Thyroid gland (tissue), 4 donors: ENCODE measurements at regions not wholly inside any gene's neighbourhood (a gene's known extent, or its start where the extent isn't known, plus 50 kb on each side); places are given as distances from the start of the nearest gene placed in this dataset.

Experiments
- POLR2A ChIP-seq, 2 donors: fragments of 450-650 bp; IDR thresholded peaks; one replicate each; pipeline ENCODE4 v1.6.1; 2017; ENCODE audit warnings: antibody characterized with exemption in 2 of 2, mild to moderate bottlenecking in 2 of 2, moderate library complexity in 1 of 2
- TF ChIP-seq, protein P1 (sequence below), 6 experiments: fragments of 200-600 bp in 3 of 6; fragments of 450-650 bp in 3 of 6; sonication (generic) in 3 of 6; IDR thresholded peaks; one replicate each; pipeline ENCODE4 v1.5.1; 2016 to 2019; ENCODE audit warnings: antibody characterized with exemption in 6 of 6, mild to moderate bottlenecking in 2 of 6, inconsistent platforms in 1 of 6, moderate library complexity in 1 of 6

DNA sequence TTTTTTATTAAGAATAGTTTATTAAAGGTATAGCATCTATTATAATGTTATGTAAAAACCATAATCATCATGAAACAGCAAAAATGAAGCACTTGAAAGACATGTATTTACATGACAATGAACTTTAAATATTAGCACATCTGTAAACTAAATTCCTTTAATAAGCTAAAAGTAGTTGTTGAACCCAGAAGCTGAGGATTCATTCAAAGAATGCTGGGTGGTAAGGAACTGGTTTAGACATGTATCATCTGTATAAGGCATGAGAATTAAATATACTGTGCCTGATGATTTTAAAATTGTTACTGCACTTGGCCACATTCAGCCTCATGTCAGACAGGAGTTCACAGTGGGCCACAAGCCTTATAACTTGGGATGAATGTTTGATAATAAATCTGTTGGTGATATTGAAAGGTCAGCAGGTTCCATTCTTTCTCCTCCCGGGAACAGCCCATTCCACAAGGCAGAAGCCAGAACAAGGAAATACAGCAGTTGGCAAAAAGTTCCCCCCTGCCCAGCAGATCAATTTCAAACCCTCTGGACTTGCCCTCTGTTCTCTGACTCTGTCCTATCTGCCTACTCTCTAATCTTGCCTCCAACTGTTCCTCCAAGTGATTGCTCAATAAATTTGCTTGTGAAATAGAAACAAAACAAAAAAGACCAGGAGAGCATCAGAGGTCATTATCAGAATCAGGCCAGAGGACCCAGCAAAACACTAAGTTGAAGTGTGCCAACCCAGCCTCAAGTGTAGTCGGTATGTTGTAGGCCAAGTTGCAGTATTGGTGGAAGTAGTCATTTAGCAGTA is 49.8 kb upstream of the TEX264 start:
- TF ChIP-seq, protein P1, sequence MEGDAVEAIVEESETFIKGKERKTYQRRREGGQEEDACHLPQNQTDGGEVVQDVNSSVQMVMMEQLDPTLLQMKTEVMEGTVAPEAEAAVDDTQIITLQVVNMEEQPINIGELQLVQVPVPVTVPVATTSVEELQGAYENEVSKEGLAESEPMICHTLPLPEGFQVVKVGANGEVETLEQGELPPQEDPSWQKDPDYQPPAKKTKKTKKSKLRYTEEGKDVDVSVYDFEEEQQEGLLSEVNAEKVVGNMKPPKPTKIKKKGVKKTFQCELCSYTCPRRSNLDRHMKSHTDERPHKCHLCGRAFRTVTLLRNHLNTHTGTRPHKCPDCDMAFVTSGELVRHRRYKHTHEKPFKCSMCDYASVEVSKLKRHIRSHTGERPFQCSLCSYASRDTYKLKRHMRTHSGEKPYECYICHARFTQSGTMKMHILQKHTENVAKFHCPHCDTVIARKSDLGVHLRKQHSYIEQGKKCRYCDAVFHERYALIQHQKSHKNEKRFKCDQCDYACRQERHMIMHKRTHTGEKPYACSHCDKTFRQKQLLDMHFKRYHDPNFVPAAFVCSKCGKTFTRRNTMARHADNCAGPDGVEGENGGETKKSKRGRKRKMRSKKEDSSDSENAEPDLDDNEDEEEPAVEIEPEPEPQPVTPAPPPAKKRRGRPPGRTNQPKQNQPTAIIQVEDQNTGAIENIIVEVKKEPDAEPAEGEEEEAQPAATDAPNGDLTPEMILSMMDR (IDR thresholded peaks at IDR 0.05): no peak
- no peak for TF ChIP-seq POLR2A (IDR thresholded peaks at IDR 0.05)
